GM19351 (cell line): ENCODE measurements at regions not wholly inside any gene's neighbourhood (a gene's known extent, or its start where the extent isn't known, plus 50 kb on each side); places are given as distances from the start of the nearest gene placed in this dataset.

Source experiments
- ATAC-seq: cut with Tn5 transposase; IDR thresholded peaks from one replicate; pipeline ENCODE4 v1.9.1; 2021; ENCODE audit warnings: mild to moderate bottlenecking, moderate library complexity; ENCODE audit not compliant: unreplicated experiment

DNA sequence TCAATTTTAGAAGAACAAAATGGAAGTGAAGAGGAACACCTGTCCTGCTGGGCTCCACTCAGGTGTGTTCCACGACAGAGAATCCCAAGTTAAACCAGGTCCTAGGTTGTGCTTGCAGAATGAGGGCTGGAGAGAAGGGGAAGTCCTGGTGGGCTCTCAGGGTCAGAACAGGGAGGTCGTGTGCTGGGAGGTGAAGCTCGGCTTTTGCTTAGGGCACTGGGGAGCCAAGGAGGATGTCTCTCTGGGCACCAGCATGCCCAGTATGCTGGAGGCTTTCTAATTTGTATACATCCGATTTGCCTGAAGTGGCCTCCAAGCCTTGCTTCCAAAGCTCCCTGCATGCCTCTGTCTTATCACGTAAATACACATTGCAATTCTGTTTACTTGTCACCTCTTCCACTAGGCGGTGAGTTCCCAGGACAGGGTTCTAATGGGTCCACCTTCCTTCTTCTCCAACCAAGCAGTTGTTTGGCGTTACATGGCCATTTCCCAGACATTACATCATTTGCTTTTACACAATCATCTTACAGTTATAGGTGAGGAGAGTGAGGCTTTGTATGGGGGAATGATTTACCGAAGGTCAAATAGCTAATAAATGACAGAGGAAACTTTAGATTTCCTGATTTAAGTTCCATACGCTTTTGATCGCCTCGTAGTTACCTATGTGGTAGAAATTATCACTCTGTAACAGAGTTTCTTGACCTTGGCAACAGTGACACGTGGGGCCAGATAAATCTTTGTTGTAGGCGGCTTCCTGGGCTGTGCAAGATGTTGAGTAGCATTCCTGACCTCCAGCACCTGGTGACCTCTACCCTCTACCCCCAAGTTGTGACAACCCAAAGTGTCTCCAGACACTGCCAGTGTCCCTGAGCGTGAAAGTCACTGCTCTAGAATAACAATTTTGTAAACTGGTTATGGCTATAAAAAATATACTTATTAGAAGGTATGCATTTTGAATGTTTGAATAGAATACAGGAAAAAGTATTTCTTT lies 901.5 kb downstream of the TBC1D22A start:
- no peak for ATAC-seq

DNA sequence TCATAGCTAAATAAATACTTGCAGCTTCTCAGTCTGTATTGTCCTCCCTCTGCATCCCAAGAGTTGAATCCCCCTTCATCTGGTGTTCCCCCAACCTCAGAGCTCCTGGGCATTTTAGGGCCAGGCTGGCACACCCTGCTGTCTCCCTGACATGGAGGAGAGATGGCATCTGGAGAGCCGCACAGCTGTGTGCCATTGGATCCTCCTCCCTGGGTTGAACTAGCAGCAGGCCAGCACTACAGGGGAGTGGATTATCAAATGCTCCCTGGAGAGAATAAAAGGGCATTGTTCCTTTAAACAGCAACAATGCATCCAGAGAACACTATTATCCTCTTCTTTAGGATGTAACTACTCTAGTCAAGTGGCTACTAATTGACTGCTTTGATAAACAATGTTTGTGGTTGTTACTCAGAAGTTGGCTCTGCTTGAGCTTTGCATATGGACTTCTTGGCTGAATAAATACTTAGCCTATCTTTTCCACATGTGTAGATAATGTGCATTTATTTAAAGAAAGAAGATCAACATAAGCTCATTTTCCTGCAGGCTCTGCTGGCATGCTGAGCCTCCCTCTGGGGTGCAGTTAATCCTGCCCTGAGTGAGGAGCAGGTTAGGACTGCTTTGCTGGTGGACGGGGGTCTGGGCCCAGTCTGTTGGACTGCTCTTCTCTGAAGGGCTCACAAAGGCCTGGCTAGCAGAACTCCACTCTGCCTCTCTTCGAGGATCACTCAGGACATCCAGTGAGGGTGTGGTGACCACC lies 897.2 kb downstream of the TBC1D22A start:
- no peak for ATAC-seq

- no peak for ATAC-seq
These were observed 895.7 kb downstream of the TBC1D22A start for GRCh38 chr22:47658182-47658581.

- ATAC-seq: no peak
These were observed 894.8 kb downstream of the TBC1D22A start for GRCh38 chr22:47657224-47657623.

- no peak for ATAC-seq
These were observed 894.4 kb downstream of the TBC1D22A start for GRCh38 chr22:47656806-47657205.

GRCh38 chr22:47655930-47656329 lies 893.5 kb downstream of the TBC1D22A start:
- no peak for ATAC-seq

DNA sequence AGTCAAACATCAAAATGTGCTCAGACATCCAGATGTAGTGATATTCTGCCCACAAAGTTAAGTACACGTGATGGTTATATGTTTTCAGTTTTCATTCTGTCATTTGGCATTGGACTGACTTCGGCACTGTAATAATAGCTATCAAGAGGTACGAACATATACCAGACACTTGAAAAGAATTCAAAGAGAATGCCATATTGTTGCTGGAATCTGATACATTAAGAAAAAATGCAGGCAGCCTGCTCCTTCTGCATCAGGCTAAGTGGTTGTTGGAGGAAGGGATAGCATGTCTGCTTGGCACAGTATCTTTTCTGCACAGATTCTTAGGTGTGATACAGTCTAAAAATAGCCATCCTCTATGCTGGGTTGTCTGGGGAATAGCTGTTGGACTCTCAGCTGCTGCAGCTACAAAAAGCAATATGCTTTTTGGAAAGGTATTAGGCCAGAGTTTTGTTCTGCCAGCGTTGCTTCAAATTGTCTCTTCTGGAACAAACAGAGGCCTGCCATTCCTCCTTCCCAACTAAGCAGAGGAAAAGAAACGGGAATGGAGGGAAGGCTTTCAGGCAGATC lies 892.6 kb downstream of the TBC1D22A start:
- ATAC-seq: no peak

DNA sequence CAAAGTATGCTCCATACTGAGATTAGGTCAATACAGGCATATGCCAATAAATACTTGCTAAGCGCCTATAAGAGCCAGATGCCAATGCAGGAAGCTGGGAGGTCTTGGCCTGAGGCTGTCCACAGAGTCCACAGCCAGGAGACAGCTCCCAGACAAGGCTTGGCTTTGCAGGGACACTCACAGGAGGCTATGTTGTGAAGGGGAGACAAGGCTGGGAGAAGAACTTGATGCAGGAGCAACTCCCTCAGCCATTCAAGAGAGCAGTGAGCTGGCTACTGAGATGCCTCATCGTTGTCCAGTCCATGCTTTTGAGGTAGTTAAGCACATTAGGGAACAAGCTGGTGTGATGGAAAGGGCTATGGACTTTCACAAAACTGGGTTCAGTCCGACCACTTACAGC lies 891.5 kb downstream of the TBC1D22A start:
- no peak for ATAC-seq

- no peak for ATAC-seq
These were observed 889.0 kb downstream of the TBC1D22A start for GRCh38 chr22:47651216-47651987.

- ATAC-seq: no peak
These were observed 885.3 kb downstream of the TBC1D22A start for GRCh38 chr22:47647720-47648119.

DNA sequence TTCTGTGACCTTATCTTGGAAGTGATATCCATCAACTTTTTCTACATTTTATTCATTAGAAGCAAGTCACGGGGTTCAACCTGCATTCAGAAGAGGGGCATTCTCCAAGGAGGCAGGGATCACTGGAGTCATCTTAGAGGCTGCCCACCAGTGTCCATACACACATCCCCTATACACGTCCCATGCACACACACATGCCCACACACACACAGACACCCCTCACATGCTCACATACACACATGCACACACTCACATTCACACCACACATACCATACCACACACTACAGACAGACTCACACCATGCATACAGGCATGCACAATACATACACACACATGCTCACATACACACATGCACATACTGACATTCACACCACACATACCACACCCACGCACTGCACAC lies 884.7 kb downstream of the TBC1D22A start:
- no peak for ATAC-seq

GRCh38 chr22:47645923-47646322 lies 883.5 kb downstream of the TBC1D22A start:
- no peak for ATAC-seq

- no peak for ATAC-seq
These were observed 883.0 kb downstream of the TBC1D22A start for GRCh38 chr22:47645450-47645914.

DNA sequence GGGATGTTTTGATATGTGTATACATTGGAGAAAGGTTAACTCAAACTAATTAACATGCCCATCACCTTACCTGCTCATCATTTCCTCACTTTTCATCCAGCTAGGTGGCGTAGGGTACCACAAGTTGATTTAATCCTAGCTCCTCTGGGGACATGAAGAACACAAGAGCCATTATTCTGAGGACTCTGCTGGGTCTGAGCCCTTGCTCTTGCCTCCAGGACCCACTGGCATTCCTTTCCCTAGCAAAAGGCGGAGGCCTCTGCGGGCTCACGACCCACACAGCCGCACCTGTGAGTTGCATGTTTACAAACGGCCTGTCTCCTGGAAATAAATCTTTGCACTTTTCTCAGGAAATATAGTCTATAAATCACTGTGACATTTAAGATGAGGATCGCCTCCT lies 871.9 kb downstream of the TBC1D22A start:
- no peak for ATAC-seq

DNA sequence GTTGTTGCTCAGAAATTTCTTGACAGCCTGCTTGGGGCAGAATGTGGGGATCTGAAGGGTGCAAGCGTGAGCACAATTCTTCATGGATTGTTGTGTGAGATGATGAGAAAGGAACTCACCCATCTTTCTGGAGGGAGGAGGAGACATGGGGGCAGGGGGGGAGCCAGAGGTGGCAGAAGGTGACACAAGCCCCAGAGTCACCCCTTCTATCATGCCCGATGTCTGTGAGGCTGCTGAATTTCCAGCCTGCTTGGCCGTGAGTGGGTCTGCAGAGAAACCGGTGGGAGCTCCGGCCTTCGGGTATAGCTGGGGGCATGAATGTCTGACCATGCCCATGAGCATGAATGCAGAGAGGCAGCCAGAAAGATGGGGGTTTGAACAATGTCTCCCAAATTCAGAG lies 870.7 kb downstream of the TBC1D22A start:
- no peak for ATAC-seq

DNA sequence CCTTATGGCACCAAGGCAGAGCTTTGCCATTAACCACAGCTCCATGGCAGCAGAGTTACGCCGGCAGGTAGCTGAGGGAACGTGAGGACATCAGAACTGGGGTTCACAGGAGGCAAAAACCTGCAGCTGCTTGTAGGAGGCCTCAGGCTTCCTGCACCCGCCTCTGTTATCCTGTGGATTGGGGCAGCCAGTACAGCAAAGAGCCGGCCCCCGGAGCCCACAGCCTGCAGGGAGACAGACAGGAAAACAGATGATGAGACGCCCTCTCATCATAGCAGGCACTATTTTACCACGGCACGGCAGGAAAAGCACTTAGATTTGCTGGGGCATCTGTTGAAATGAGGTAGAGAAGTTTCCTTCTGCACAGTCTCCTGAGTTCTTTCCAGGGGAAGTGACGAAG lies 870.3 kb downstream of the TBC1D22A start:
- ATAC-seq: no peak

DNA sequence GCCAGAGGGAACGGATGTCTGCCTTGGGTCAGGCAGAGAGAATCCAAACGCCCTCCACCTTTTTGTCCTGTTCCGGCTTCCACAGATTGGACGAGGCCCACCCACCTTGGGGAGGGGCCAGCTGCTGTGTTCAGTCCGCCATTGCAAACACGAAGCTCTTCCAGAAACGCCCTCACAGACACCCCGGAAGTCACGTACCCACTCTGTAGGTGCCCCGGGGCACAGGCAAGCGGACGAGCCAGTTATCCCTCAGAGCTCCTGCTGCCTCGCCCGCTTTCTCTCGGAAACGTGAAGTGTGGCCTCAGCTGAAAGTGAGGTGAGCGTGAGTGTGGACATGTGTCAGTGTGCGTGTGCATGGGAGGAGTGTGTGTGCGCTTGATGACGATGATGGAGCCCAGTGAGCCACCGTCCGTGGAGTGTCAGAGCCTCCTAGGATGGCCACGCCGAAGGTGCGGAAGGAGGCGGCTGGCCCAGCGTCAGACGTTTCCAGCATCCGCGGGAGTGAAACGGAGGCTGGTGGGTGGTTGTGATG lies 869.2 kb downstream of the TBC1D22A start:
- no peak for ATAC-seq

- ATAC-seq: no peak
These were observed 868.5 kb downstream of the TBC1D22A start for GRCh38 chr22:47630741-47631534.

- no peak for ATAC-seq
These were observed 867.6 kb downstream of the TBC1D22A start for GRCh38 chr22:47629791-47630655.
